ENCODE measurements at regions not wholly inside any gene's neighbourhood (a gene's known extent, or its start where the extent isn't known, plus 50 kb on each side); places are given as distances from the start of the nearest gene placed in this dataset.
"Not testable (repeated sequence)": the region's sequence is repeated elsewhere in the genome, so short reads cannot be mapped to it uniquely, and the experiment has no call there.

DNA sequence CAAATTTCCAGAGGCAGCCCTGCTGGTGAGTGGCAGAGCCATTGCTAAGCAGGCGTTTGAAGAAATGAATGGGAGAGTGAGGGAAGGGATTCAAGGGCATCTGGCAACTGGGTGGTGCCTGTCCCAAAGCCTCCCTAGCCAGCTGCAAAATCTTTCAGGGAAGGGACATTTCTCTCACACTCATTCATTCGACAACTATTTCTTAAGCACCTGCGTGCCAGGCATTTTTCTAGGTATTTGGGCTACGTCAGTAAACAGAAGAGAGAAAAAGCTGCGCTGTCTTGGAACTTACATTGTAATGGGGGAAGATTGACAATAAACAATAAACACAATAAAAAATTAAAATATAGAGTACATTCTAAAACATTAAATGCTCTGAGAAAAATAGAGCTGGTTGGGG is 301.9 kb upstream of the USP24 start:
- no peak for DNase-seq

DNA sequence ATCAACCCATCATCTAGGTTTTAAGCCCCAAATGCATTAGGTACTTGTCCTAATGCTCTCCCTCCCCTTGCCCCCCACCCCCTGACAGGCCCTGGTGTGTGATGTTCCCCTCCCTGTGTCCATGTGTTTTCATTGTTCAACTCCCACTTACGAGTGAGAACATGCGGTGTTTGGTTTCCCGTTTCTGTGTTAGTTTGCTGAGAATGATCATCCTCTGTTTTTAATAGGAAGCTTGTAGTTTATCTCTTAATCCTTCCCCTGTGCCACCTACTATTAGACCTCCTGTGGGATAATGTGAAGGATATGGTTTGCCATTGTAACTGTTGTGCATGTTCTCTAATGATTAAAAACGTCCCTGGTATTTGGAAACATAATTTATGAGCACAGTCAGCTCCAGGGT is 299.4 kb upstream of the USP24 start:
- DNase-seq = not testable (repeated sequence)

GRCh38 chr1:55512466-55512865 is 297.3 kb upstream of the USP24 start:
- no peak for DNase-seq

GRCh38 chr1:55507578-55507931 is 292.4 kb upstream of the USP24 start:
- DNase-seq = no peak

DNA sequence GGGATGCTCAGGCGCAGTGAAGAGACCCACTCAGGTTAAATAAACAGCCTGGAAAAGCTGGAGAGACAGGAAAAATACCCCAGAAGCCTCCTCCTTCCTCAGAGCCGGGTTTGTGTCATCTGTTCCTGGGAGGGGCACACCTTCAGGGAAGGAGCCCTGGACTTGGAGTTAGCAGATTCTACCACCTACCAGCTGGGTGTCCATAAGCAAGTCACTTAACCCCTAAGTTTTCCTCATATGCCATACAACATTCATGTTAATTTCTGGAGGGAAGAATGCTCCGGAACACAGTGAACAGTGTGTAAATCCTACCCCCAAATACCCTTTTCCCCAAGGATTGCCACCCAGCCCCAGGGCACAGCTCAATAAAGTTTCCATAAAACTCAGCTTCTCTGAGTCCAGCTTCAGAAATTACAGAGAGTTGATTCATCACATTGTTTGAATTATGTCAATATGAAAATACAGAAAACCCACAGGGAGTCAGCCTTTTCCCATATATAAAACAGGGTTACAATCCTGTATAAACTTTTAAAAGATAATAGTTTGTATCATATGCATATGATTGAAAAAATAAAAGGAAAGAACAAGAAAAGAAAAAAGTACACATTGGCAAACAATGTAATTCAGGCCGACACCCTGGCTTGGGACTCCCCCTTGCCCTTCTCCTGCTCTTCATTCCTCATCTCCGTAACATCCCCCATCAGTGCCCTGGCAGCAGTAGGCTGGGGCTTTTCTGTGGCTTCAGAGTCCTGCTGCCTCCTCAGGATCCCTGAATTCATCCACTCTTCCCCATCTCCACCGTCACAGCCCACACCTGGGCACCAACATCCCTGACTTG is 291.8 kb upstream of the USP24 start:
- no peak for DNase-seq

DNA sequence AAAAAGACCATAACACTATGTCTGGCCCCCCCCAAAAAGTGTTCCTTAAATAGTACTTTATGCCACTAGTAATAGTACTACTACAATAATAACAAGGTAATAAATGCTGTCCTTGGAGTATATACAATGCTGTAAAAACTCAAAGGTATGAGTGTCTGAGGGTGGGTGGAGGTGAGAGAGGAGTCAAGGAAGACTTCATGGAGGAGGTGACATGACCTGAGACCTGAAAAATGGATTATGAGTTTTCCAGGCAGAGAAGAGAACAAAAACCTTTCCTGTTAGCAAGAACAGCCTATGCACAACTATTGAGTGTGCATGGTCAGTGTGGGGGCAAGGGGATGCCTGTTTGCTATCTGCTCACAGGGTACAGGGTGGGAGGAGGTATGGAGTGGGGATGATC is 290.2 kb upstream of the USP24 start:
- DNase-seq = no peak

DNA sequence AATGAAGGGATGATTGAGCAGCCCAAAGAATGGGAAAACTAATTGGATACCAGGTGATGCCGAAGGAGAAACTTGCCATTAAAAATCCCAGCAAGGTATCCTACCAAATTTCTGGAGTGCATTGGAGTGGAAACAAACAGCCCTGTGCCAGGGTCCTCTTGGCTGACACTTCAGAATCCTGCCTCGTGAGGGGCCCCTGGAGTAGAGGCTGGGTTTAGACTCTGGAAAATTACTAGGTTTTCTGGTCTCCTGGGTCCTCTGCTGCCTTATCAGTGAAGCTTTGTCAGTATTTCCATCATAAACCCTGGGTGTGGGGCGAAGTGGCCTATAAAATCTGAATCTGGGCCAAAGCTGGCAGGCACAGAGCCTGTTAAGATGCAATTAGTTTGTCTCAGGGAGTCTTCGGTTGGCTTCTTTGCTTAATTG is 289.2 kb upstream of the USP24 start:
- no peak for DNase-seq

DNA sequence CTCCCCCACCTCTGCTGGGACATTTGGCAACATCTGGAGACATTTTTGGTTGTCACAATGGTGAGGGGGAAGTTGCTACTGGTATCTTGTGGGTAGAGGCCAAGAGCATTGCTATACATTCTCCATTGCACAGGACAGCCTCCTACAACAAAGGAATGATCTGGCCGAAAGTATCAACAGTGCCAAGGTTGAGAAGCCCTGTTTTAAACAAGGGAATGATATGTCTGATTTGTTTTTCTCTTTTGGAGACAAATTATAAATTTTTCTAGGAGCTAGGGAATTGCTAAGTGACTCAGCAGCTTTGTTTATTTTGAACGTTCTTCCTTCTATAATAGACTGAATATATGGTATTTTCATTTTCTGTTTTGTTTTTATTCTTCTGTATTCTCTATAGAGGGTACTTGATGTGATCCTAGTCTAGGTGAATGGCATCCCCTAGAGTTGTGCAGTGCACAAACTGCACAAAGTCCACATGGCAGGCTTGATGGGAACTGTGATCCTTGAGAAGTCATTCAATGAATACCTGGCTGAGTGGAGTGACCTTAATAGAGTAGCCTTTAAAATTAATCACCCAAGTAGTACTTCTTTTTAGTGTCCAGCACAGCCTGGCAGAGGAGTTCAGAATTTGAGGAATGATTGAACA is 288.6 kb upstream of the USP24 start:
- DNase-seq = no peak

DNA sequence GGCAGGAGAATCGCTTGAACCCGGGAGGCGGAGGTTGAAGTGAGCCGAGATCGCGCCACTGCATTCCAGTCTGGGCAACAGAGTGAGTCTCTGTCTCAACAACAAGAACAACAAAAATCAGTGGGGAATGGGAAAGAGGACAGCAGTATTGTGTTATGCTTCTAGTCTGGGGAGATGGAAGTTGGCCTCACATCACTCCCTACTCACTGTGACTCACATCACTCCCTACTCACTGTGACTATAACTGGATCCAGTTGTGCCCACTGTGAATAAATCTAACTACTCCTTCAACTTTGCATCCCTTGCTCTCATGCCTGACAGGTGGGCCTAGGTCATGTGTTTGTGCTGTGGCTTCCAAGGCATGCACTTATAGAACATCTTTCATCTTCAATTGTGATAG is 285.4 kb upstream of the USP24 start:
- no peak for DNase-seq

DNA sequence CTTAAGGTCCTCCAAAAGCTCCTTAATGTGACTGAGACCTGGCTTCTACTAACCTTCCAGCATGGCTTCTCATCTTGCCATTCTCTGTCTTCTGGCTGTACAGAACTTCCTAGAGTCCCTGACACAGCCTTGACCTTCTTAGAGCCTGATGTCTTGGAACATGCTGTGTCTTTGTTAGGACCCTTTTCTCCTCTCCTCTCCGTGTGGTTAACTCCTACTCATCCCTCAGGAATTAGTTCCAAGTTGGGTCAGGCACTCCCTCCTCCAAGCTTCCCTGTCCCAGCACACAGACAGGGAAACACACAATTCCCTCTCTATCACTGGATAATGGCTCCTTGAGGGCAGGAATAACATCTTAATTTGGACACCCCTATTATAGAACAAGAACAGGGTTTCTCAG is 275.4 kb upstream of the USP24 start:
- DNase-seq = no peak

- no peak for DNase-seq
Measured at GRCh38 chr1:55484173-55484572, 269.0 kb upstream of the USP24 start.

GRCh38 chr1:55483523-55483922 is 268.4 kb upstream of the USP24 start:
- DNase-seq = no peak

DNA sequence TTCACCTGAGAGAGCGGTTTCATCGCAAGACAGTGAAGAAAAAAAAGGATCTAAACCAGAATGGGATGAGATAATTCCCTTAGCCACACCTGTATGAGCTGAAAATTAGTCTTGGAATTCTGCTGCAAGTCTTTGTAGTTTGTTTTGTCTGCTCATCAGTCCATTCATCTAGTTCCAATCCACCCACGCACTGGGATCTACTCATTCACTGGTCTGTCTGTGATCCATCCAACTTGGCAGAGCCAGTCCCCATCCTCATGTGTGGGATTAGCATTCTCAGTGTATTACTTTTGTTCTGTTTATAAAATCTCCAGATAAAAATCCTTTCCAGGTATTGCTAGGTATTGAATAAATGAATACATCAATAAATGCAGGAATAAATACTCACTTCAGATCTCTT is 266.5 kb upstream of the USP24 start:
- DNase-seq = no peak

- DNase-seq = no peak
Measured at GRCh38 chr1:55480029-55480795, 265.0 kb upstream of the USP24 start.

- DNase-seq = peak; percentile 22
Measured at GRCh38 chr1:55478742-55479141, 263.6 kb upstream of the USP24 start.

DNA sequence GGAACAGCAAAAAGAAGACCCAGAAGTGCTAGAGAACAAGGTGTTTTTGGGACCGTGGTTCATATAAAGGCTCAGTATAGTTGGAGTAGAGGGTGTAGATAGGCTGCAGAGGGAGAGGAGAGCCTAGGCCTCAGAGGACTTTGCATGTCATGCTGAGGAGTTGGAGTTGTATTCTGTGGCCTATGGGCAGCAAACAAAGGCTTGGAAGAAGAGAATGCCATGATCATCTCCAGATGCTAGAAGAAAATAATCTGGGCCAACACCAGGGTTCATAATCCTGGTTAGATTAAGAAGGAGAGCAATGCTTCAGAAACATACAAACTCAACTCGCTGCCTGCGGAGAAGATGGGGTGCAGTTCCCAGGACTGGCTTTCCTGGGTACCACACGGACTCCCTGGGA is 262.8 kb upstream of the USP24 start:
- no peak for DNase-seq

- DNase-seq = no peak
Measured at GRCh38 chr1:55476445-55477015, 261.4 kb upstream of the USP24 start.

DNA sequence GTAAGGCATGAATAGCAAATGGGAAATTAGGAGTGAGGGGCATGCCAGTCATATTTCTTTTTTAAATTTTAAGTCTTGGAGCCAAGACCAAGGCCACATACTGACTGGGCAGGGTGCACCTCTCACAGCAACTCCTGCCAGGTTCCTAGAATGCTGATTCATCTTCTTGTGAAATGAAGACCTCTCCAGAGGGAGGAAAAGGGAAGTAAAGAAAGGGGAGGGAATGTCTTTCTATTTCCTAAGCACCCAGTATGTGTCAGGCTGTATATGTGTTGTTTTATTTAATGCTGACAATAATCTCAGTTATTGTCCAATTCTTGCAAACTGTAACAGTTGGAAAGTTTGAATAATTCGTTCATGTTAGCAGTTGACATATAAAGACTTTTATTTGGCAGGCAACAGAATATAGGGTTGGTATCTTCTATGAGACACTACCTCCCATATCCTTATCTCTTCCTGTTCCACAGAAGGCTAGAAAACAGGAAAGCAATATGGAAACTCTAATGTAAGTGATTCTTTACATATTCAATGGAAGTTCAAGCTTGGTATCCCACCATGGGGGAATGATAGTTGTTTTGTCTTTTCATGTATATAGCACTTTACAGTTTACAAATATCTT is 259.1 kb upstream of the USP24 start:
- no peak for DNase-seq

DNA sequence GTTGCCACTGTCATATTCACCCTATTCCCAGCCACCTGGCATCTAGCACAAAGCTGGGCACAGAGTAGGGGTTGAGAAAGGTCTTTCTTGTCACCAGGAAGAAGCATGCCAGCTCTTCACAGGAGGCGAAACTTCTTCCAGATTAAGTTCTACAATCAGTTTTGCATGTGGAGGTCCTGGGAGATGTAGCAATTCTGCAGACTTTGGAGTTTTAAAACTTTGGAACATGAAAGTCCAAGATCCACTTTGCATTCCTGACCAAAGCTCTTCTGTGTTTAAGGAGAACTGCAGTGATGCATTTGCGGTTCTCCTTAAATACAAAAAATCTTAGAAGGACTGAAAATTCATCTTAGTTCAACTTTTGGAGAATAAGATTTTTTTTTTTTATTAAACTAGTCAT is 258.5 kb upstream of the USP24 start:
- no peak for DNase-seq

- no peak for DNase-seq
Measured at GRCh38 chr1:55472784-55473183, 257.6 kb upstream of the USP24 start.

GRCh38 chr1:55472115-55472514 is 257.0 kb upstream of the USP24 start:
- no peak for DNase-seq

DNA sequence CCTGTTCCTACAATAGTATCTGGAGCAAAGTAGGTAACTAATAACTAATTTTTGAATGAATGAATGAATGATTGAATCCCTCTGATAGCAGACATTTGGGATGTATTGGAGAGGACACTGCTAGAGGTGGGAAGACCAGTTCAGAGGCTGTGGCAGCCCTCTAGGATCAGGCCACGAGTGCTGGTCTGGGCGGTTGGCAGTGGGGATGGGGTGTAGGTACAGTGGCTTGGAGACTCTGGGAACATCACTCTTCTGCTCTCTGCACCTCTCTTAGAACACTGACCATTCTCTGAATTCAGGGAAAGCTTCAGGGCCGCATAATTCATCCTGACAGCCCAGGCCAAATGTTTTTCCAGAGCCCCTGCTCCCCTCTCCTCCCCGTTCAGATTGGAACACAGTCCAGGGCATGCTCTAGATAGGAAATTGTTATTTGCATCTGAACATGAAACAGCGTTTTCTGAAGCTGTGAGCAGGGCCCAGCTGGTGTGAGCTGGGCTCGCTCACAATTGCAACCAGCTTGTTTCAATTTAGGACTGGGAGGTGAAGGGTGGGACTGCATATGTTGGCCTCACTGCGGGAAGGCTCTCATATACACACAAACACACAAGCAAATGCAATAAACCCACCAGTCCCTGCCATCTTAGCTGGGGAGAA is 253.1 kb upstream of the USP24 start:
- no peak for DNase-seq

- no peak for DNase-seq
Measured at GRCh38 chr1:55466921-55467320, 251.8 kb upstream of the USP24 start.
